ENCODE measurements at regions not wholly inside any gene's neighbourhood (a gene's known extent, or its start where the extent isn't known, plus 50 kb on each side); places are given as distances from the start of the nearest gene placed in this dataset.
"Not testable (repeated sequence)": the region's sequence is repeated elsewhere in the genome, so short reads cannot be mapped to it uniquely, and the experiment has no call there.

DNA sequence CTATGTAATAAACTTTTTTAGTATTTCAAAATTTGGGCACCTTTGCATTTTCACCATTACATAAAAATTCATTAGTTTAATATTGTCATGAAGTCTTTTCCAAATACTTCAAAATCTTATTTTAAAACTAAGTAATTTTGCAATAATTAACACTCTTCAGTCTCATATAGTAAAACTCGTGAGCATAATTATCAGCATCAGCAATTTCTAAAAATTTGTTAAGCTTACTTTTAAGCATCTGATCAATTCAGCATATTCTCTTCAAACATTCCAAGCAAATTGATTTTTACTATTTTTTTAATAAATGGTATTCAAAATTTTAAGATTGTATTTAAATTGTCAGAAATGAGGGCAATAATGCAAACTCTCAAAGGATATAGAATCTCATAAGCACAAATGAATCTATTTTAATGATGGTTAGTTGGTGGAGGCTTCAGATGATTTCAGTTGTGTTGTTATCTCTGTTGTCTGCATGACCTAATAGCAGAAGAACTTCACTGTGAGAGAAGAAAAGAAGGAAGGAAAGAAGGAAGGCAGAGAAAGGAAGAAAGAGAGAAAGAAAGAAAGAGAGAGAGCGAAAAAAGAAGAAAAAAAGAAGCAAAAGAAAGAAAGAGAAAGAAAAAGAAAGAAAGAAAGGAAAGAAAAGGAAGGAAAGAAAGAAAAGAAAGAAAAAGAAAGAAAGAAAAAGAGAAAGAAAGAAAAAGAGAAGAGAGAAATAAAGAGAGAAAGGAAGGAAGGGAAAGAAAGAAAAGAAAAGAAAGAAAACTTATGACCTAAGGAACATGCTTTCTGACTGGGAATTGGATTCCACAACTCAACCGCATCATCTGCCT, 860.5 kb downstream of the NCAM2 start:
- DNase-seq (ENCODE audit: low spot score): no peak

DNA sequence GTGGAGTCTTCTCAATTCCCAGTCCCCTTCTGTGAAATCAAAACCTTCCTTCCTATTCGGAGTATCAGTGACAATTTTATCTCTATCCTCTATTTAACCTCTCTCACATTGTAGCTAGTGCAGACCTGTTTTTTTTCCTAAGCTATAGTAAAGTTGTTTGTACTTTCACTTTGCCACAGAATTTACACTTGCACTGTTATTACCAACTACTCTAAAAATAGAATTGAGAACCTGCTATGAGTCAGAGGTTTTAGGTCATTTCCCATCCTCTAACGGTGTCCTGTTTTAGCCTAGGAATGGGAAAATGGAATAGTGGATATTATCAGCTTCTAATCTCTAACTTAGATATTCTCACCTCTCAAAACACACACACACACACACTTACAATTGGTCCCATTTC, 862.7 kb downstream of the NCAM2 start:
- DNase-seq (ENCODE audit: low spot score): no peak

DNA sequence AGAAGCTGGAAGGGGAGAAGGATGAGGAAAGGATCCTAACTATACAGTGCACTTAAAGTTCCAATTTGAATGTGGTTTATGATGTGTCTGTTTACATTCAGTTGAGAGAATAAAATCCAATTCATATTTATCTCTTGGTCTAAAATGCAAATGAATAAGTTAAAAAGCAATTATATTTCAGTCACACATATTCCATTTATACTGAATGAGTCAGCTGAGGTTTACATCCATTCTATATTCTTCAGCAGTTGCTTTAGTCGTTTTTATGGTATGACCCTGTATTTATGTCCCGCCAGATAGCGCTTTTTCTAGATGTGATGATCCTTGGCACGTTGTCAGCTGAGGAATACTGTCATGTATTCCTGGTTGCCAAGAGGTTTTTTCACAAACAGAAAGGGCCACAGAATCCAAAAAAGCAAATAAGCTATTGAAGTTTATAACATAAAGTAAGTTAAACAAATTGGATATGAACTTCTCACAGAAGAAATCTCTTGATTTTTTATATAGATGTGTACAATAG, 866.2 kb downstream of the NCAM2 start:
- DNase-seq (ENCODE audit: low spot score): no peak

DNA sequence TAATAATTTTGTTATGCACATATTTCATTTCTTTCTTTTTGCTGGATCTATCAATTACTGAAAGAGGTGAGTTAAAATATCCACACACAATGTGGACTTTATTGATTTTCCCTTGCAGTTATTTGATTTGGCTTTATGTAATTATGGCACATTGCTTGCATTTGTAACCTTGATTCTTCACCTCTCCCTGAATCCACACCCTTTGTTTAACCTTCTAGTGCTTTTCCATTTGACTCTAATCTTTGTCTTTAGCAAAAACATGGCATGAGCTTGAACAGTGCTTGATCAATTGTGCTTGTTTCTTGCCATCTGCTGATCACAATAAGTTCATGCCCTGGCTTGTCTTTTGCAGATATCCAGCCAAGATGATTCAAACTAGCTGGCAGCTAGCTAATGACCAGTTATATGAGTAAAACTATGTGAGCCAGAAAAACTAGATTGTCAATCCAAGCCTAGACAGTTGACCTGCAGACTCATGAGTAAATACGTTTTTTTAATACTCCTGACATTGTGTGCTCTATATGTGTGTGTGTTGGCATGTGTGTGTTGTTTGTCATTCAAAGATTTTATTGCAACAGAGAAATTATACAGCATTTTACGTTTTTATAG, 899.2 kb downstream of the NCAM2 start:
- DNase-seq (ENCODE audit: low spot score): peak; percentile 14

DNA sequence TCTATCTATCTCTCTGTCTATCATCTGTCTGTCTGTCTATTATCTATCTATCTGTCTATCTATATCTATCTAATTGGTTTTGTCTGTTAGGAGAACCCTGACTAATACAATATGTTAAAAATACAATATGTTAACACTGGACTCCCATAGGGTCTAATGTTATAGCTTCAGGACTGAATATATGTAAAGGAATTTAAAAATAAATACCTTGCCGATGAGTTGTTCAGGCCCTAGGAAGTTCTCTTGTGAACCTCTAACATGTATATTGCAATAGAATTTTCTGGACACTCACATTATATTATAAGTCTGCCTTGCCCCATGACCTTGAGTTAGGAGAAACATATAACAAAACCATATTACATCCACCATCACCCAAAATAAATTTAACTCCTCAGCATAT, 900.6 kb downstream of the NCAM2 start:
- no peak for DNase-seq (ENCODE audit: low spot score)

DNA sequence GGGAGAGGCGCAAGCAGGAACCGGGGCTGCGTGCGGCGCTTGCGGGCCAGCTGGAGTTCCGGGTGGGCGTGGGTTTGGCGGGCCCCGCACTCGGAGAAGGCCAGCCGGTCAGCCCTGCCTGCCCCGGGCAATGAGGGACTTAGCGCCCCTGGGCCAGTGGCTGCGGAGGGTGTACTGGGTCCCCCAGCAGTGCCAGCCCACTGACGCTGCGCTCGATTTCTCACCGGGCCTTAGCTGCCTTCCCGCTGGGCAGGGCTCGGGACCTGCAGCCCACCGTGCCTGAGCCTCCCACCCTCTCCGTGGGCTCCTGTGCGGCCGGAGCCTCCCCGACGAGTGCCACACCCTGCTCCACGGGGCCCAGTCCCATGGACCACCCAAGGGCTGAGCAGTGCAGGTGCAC, 904.2 kb downstream of the NCAM2 start:
- DNase-seq (ENCODE audit: low spot score): not testable (repeated sequence)

DNA sequence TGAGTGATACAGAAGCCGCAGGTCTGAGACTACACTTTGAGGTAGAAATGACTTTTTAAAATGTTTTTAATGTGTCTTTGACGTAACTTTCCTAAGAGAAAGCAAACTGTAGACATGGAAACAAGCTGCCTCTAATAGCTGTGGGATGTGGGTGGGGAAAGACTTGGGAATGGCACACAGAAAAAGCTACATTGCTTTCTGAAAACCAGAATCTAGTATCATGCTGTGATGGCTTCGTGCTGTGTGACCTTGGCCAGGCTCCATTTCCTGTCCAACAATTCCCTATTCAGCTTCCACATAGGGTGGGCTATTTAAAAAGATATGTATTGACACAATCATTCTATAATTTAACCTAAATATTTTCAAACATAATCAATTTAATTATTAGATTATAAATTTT, 909.1 kb downstream of the NCAM2 start:
- DNase-seq (ENCODE audit: low spot score): no peak

DNA sequence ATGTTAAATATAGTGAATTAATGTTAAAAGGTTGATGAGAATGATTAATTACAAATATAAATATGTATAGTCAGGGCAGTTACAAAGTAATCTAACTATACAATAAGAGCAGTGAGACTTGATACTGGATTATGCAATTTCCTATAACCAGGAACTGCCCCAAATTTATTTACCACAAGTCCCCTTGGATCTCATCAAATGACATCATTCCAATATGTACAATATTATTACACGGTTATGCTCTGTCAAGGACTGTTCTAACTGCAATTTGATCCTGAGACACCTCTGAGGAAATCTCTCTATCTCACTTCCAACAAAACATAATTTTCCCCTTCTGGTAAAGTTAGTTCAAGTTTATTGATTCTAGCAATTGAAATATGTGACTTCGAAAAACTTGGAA, 917.6 kb downstream of the NCAM2 start:
- no peak for DNase-seq (ENCODE audit: low spot score)

DNA sequence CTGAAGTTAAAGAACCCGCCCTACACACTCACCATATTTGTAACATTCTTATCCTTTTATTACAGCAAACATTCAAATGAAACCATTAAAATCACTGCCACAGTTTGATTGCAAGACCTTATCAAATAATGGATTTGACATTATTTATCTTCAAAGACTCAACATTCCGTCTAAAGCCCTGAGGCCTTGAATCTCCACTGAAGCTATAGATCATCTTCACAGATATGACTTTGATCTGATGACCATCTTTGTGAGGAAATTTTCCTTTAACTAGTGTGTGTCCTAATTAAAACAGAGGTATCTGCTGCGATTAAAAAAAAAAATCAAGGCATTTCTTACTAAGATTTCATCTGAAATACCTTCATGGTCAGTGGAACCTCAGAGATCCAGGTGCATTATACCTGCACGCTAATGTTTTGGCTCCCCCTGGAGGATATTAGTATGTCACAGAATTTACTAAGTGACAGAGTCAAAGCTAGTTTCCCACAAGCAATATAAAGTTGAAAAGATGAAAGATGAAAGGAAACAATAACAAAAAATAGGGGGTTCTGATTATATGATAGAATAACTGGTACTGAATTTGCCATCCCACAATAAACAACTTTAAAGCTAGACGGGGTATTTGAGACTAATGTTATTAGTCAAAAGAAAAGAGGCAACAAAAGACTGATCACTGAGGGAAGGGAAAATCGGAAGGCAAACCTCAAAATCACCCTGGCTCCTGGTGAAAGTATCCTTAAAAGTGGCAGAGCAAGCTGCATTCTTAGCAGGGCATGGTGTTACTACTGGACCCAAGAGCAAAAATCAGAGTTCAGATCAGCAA, 923.4 kb downstream of the NCAM2 start:
- no peak for DNase-seq (ENCODE audit: low spot score)

DNA sequence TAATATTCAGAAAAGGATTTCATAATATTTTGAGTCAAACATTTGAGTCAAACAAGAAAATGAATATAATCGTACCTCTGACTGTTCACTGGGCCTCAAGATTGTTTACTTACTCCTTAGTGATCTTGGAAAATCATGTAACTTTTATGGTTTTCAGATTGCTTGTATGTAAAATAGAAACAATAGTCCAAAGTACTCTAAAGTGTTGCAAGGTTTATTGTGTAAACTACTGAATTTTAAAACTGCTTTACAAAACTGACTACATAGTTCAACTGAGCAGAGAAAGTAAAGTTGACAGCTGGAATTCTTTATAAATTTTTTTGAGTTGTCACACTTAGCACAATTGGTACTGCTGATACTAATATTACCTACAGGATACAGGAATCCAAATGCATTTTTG, 931.0 kb downstream of the NCAM2 start:
- no peak for DNase-seq (ENCODE audit: low spot score)

DNA sequence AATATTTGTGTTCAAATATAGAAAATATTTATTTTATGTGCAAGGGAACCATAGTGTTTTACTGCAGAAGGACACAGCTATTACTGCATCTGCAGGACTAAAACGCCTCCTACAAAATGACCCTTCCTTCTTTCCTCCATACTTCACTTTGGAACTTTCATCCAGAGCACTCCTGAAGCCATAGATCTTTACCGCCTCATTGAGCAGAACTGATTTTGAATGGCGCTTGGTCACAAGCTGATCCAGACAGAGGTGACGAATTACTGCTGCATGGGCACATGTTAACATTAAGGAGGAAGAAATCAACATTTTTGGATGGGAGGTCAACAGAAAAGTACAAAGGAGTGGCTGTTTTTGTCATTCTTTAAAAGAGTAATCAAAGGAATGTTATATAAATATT, 931.6 kb downstream of the NCAM2 start:
- DNase-seq (ENCODE audit: low spot score): no peak

DNA sequence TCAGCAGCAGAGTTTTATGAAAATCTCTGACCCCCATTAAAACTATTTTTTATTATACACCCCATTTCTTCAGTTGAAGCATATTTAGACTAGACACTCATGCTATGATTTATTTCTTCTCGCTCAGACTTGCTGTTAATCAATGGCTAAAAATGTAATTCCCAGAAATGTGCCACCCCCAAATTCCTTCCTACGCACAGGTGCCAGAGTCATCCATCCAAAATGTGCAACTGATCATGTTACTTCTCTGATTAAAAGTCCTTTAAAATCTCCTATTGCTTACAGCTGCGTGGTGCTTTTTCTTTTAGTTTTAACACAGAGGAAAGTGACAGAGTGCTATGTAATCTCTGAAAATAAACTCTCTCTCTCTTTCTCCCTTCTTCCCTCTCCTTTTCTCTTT, 954.4 kb downstream of the NCAM2 start:
- DNase-seq (ENCODE audit: low spot score): no peak

DNA sequence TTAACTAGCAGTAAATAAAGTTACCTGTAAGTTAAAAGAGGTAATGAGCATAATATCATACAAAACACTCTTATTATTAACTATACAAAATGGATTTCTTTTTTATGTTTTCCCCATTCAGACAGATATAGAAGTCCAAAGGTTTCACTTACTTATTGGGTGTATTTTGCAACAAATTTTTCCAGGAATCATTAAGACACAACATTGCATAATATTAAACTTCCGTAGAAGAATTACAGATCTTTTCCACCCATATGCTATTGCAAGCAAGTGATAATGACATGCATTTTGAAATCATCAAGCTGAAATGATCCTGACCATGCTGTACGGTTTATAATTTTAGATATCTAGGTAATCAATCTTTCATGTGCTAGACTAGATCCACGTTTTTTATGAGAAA, 957.0 kb downstream of the NCAM2 start:
- no peak for DNase-seq (ENCODE audit: low spot score)

DNA sequence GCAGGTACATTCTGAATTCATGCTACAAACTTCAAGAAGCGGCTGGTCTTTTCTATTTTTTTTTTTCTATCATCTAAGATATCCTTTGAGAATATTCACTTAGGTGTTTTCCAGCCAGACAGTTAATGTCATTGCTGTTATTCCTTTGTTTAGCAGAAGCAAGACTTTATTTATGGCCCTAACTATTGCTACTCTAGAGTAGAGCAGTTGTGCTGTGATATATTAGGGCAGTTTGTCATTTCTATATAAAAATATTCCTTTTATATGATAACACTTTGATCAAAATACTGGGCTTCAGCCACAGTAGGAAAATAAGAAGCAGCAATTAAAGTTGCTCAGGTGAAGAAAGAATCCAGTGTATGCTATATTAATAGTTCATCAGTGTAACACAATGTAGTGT, 959.3 kb downstream of the NCAM2 start:
- no peak for DNase-seq (ENCODE audit: low spot score)

DNA sequence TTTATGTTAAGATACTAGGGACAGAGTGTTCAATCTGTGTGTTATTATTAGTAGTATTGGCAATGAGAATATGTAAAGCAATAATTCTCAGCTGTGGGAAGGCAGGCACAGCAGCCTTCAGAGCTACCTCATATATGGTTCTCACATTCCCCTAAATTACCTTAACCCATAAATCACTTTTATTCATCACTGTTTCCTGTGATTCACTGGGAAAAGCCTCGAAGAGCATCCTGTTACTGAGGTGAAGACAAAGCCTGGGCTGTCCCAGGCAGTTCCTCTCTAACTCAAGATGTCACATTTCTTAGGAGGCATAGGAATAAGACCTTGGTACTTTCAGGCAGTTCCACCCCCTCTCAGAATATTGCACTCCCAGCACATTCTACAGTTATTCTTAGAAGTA, 965.7 kb downstream of the NCAM2 start:
- no peak for DNase-seq (ENCODE audit: low spot score)

DNA sequence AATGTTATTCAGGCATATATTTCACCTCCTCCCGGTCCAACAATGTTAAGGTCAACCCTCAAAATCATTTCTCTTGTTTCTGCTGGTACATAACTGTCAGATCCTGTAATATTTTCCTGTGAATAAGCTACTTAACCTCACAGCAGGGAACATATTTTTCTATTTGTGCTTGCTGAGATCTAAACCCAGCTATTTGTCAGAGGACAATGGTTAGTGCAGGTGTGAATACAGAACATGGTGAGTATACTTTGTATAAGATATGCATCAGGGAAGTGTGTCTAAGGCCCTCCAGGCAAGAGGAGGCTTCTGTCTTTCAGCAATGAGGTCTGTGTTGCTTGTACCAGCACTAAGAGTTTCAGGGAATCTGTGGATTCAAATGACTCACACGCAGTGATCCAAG, 970.6 kb downstream of the NCAM2 start:
- no peak for DNase-seq (ENCODE audit: low spot score)

DNA sequence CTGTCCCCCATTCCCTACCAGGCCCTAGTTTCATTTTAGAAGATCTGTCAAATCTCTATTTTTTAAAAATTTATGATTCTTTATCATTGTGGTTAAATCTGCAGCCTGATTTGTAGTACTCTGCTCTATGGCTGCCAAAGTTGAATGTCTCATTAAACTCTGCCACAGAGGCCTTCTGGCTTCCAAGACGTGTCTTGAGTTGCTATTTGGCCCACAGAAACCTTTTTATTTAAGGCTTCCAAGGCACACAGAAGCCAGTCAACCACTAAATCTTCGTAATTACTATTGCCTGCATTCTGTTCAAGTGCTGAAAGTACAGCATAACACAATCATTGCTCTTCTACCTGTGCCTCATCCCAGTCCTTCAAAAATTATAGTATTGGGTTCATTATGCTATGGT, 971.0 kb downstream of the NCAM2 start:
- DNase-seq (ENCODE audit: low spot score): no peak

DNA sequence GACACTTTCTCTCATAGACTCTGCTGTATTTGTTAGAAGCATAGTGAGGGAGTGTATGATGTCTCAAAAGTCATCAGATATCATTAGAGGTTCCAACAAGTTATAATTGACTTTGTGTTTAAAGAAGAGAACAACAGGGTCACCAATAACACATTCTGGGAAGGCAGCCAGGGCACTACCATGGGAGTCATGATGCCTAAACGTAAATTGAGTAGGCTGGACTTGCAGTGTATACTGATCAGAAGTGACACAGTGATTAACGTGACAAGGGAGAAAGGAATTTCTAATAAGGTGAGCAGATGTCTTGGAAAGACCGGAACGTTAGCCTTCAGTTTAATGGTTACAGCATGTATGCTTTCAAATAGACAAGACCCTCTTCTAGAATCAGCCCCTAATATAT, 973.2 kb downstream of the NCAM2 start:
- DNase-seq (ENCODE audit: low spot score): no peak

DNA sequence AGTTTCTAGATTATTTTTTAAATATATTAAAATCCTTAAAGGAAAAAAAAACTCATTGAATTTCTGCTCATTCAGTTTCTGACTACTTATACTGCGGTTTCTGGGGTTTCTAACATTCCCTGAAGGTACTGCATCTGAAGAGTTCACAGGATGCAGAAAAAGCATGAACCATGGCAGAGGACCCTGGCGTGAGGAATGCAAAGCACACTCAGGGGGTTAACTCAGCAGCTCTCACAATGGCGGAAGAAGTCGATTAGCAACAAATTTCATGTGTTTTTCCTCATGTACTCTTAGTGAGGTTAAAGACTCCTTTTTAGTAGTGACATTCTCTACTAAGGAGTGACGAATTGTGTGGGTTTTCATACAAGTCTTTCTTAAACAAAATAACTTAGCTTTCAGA, 975.6 kb downstream of the NCAM2 start:
- no peak for DNase-seq (ENCODE audit: low spot score)

DNA sequence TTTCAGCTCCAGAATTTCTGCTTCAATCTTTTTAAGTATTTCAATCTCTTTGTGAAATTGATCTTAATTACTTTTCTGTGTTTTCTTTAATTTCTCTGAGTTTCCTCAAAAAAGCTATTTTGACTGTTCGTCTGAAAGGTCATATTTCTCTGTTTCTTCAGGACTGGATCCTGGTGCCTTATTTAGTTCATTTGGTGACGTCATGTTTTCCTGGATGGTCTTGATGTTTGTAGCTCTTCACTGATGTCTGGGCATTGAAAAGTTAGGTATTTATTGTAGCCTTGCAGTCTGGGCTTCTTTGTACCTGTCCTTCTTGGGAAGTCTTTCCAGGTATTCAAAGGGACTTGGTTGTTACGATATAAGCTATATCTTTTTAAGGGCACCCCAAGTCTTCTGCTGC, 998.7 kb downstream of the NCAM2 start:
- no peak for DNase-seq (ENCODE audit: low spot score)

DNA sequence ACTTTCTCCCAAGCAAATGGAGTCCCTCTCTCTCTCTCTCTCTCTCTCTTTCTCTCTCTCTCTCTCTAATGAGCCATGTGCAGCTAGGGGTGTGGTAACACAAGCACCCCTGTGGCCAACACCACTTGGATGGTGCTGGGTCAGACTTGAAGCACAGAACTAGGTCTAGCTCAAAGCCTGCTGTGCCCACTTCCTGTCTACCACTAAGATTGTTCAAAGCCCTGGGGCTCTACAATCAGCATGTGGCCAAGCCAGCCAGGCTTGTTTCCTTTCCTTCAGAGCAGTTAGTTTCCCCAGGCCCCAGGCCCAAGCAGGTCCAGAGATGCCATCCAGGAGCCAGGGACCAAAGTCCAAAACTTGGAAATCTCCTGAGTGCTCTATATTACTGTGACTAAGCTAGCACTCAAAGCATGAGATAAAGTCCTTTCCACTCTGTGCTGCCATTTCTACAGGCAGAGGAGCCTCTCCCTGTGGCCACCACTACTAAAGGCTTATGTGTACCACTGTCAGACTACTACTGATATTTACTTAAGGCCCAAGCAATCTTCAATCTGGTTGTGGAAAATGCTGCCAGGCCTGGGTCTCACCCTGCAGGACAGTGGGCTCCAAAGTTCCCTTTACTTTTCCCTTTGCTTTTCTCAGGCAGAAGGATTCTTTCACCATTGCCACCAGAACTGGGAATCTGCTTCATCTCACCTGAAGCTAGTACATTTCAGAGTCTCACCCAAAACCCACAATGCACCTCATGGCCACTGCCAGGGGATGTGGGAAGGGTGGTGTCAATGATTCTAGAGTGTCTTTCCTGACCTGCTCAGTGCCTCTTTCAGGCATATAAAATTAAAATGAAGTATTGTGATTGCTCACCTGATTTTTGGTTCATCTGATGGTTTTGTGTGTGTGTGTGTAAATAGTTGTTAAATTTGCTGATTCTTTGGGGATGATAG, 999.5 kb downstream of the NCAM2 start:
- no peak for DNase-seq (ENCODE audit: low spot score)

DNA sequence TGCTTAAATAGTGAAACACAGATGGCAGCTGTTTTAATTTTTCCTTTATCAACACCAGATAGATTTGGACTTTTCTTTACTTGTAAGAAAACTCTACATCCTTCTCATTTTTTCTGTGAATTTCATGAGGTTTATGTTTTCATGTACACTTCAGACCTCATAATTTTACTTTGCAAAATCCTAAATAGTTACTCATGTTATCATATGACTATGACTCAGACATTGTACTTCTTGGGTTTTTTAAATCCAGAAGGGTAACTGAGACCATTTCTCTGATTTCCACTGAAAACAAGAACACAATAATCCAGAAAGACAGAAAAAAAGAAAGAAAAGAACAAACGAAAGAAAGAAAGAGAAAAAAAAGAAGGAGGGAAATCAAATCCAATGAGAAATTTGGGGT, 1021.6 kb downstream of the NCAM2 start:
- no peak for DNase-seq (ENCODE audit: low spot score)

All from mucosa of gallbladder (tissue), 1 donor.